GM12878 (cell line): ENCODE measurements at regions not wholly inside any gene's neighbourhood (a gene's known extent, or its start where the extent isn't known, plus 50 kb on each side); places are given as distances from the start of the nearest gene placed in this dataset.

Source experiments
- ATAC-seq: fragments of 200-7000 bp; cut with Tn5 transposase; 3 replicates; pipeline ENCODE4 v1.9.1; 2020; ENCODE audit warnings: mild to moderate bottlenecking, moderate library complexity
- BruUV-seq: library from RNA; stranded (reverse); fragments of 400-500 nt; replicated peaks from 2 replicates; lab custom pipeline; 2021; lab: Mats Ljungman, UMichigan
- CTCF ChIA-PET: fragments of 300-600 bp; sonication (Branson Sonifier 250); formaldehyde crosslinking; extraction: SDS; loops from one replicate; lab custom pipeline; 2021; ENCODE audit warnings: inconsistent platforms; lab: Yijun Ruan, JAX
- POLR2A ChIA-PET: fragments of 350-600 bp; formaldehyde crosslinking; extraction: SDS; loops from one replicate; lab custom pipeline; 2021; ENCODE audit warnings: inconsistent platforms; lab: Charles Lee
- RAD21 ChIA-PET: fragments of 300-600 bp; sonication (Branson Sonifier 250); formaldehyde crosslinking; loops from one replicate; lab custom pipeline; 2023; ENCODE audit warnings: antibody characterized with exemption; ENCODE audit not compliant: unreplicated experiment; lab: Charles Lee
- SMC1A ChIA-PET: fragments of 300-600 bp; sonication (Branson Sonifier 250); formaldehyde crosslinking; loops from one replicate; lab custom pipeline; 2023; ENCODE audit not compliant: unreplicated experiment, uncharacterized antibody; lab: Charles Lee
- DNase-seq: peaks from one replicate; pipeline ENCODE4 v3.0.0-alpha.2; 2011; ENCODE audit warnings: low read depth, low spot score
- FAIRE-seq: peaks from 3 replicates; lab custom pipeline; 2011; peaks lifted over from hg19 to GRCh38; lab: Jason Lieb, UNC
- H2AFZ ChIP-seq: 2 replicates; pipeline ENCODE4 v1.6.0; 2011; ENCODE audit warnings: low read depth, low read length, control low read depth; ENCODE audit not compliant: control insufficient read depth
- H3K27ac ChIP-seq: 2 replicates; pipeline ENCODE4 v1.5.1; 2011; ENCODE audit warnings: control low read depth; ENCODE audit not compliant: control insufficient read depth, insufficient read depth
- H3K27me3 ChIP-seq, 2 experiments: replicated peaks in 1 of 2; 2 replicates each; pipeline versions ENCODE4 v1.6.0 to v1.6.1; 2011; ENCODE audit warnings: low read length in 1 of 2; ENCODE audit not compliant: control insufficient read depth in 2 of 2, insufficient read depth in 2 of 2
- H3K36me3 ChIP-seq, 2 experiments: 2 replicates each; pipeline ENCODE4 v1.5.1; 2011; ENCODE audit warnings: low read length in 1 of 2; ENCODE audit not compliant: control insufficient read depth in 2 of 2, insufficient read depth in 2 of 2
- H3K4me1 ChIP-seq: 2 replicates; pipeline ENCODE4 v1.6.1; 2011; ENCODE audit warnings: mild to moderate bottlenecking, low read length, moderate library complexity, mixed read lengths; ENCODE audit not compliant: control insufficient read depth, insufficient read depth
- H3K4me2 ChIP-seq: 2 replicates; pipeline ENCODE4 v1.6.0; 2011; ENCODE audit warnings: control low read depth; ENCODE audit not compliant: control insufficient read depth, insufficient read depth
- H3K4me3 ChIP-seq: fragments of 200-600 bp; sonication (generic); 2 replicates; pipeline ENCODE4 v1.5.1; 2016
- H3K79me2 ChIP-seq: 2 replicates; pipeline ENCODE4 v1.6.0; 2011; ENCODE audit warnings: low read length; ENCODE audit not compliant: control insufficient read depth, insufficient read depth
- H3K9ac ChIP-seq: 2 replicates; pipeline ENCODE4 v1.8.0; 2011; ENCODE audit warnings: low read length, control low read depth, mixed read lengths; ENCODE audit not compliant: control insufficient read depth, insufficient read depth
- H3K9me3 ChIP-seq: replicated peaks from 3 replicates; pipeline ENCODE4 v1.5.1; 2011; ENCODE audit warnings: mild to moderate bottlenecking, low read length; ENCODE audit not compliant: control insufficient read depth, insufficient read depth
- H4K20me1 ChIP-seq: 2 replicates; pipeline ENCODE4 v1.6.0; 2011; ENCODE audit not compliant: control insufficient read depth, insufficient read depth
- CTCF ChIP-seq, 3 experiments: IDR thresholded peaks in 2 of 3; conservative IDR thresholded peaks in 1 of 3; 2 replicates each; pipeline ENCODE4 v1.5.1; 2011; ENCODE audit warnings: low read depth in 3 of 3, low read length in 3 of 3, mild to moderate bottlenecking in 3 of 3, control low read depth in 2 of 3, moderate library complexity in 2 of 3, inconsistent platforms in 1 of 3, mixed read lengths in 1 of 3; ENCODE audit not compliant: control insufficient read depth in 2 of 3, insufficient read depth in 1 of 3; ENCODE audit errors: extremely low read depth in 1 of 3
- DPF2 ChIP-seq: fragments of 450-650 bp; IDR thresholded peaks from 2 replicates; pipeline ENCODE4 v1.6.1; 2017; ENCODE audit warnings: mild to moderate bottlenecking
- EED ChIP-seq: sonication (generic); IDR thresholded peaks from 2 replicates; pipeline ENCODE4 v1.6.1; 2016; ENCODE audit warnings: antibody characterized with exemption, low read depth
- MTA2 ChIP-seq: fragments of 450-650 bp; IDR thresholded peaks from 2 replicates; pipeline ENCODE4 v1.6.1; 2016; ENCODE audit warnings: low read depth, mild to moderate bottlenecking, moderate library complexity
- NFIC ChIP-seq: IDR thresholded peaks from 2 replicates; pipeline ENCODE4 v1.6.1; 2012; ENCODE audit warnings: low read depth, mild to moderate bottlenecking, inconsistent platforms, low read length, moderate library complexity
- RAD51 ChIP-seq: fragments of 450-650 bp; IDR thresholded peaks from 2 replicates; pipeline ENCODE4 v1.6.1; 2016; ENCODE audit warnings: moderate library complexity, mild to moderate bottlenecking, inconsistent platforms
- ZNF207 ChIP-seq: fragments of 450-650 bp; IDR thresholded peaks from 2 replicates; pipeline ENCODE4 v1.6.1; 2014; ENCODE audit warnings: antibody characterized with exemption, mild to moderate bottlenecking, borderline replicate concordance
- ZNF622 ChIP-seq: fragments of 450-650 bp; IDR thresholded peaks from 2 replicates; pipeline ENCODE4 v1.6.1; 2017; ENCODE audit warnings: mild to moderate bottlenecking, inconsistent platforms
- ZSCAN29 ChIP-seq: fragments of 450-650 bp; IDR thresholded peaks from 2 replicates; pipeline ENCODE4 v1.6.1; 2017; ENCODE audit warnings: mild to moderate bottlenecking, moderate library complexity
- WGBS: methylation state at CpG from one replicate; pipeline ENCODE4 v1.1.6; 2016; ENCODE audit warnings: low lambda C conversion rate; ENCODE audit not compliant: insufficient replicate concordance, insufficient coverage; ENCODE audit errors: missing lambda C conversion rate; 5-methylcytosine and 5-hydroxymethylcytosine counted together
- in situ Hi-C: fragments of 300-500 bp; cut with MboI; formaldehyde crosslinking; loops from 9 replicates; pipeline ENCODE4 v1.14.3; 2018; ENCODE audit warnings: mixed read lengths
- intact Hi-C: fragments of 100-400 bp; cut with micrococcal nuclease; formaldehyde crosslinking; loops from one replicate; pipeline ENCODE4 v1.14.2; 2022; ENCODE audit not compliant: unreplicated experiment

DNA sequence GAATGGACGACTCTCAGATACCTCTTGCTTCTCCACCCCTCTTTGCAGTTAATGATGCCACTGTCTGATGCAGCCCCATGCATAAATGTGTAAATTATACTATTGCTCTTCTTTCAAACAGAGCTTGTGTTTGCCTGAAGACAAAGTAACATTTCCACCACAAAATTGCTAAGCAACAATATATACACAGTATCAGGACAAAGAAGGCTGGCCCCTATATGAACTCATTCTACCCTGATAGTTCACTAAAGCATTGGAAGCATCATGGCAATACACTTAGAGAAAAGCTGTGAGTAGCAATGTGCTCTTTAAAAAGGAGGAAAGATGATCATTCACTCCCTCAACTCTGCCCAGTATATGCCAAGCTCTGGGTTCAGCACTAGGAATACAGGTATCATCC lies 427.0 kb upstream of the CPEB2 start:
- Histone ChIP-seq H3K9ac (no peak overlapping the region), H4K20me1 (no peaks in the 10 kb centered on the region), H3K4me2 (no peak overlapping the region), H3K4me3 (no peak overlapping the region), H3K9me3 (no peaks in the 10 kb centered on the region), H3K36me3 (no peaks in the 10 kb centered on the region), H3K27ac (no peak overlapping the region), H3K27me3 (no peaks in the 10 kb centered on the region), H3K4me1 (no peaks in the 10 kb centered on the region), H2AFZ (no peak overlapping the region), H3K79me2 (no peaks in the 10 kb centered on the region)
- in situ Hi-C loops, result no loop called here
- DNase-seq, result no peak
- FAIRE-seq, result no peak
- RAD21 ChIA-PET, result no interaction called here
- intact Hi-C loops, result no loop called here
- SMC1A ChIA-PET, result no interaction called here
- CTCF ChIA-PET, result no interaction called here
- 0% methylated on average over 1 of the region's 1 CpG for WGBS
- POLR2A ChIA-PET, result no interaction called here
- ATAC-seq, result no peak
- TF ChIP-seq DPF2, result no peak
- TF ChIP-seq CTCF (IDR thresholded peaks at IDR 0.05 in 2 of 3, conservative IDR thresholded peaks at IDR 0.05 in 1 of 3; ENCODE audit: control insufficient read depth in 2 of 3, extremely low read depth in 1 of 3, insufficient read depth in 1 of 3, low read depth in 3 of 3, low read length in 3 of 3), result no peak
- no peak for TF ChIP-seq MTA2
- TF ChIP-seq ZSCAN29, result no peak
- no peak for TF ChIP-seq ZNF622
- no peak for TF ChIP-seq EED
- no peak for TF ChIP-seq NFIC
- no TSS peak for BruUV-seq

- no peak overlapping the region for H3K27ac ChIP-seq
- no peak for DNase-seq
- H3K4me3 ChIP-seq, result no peak overlapping the region
- H3K79me2 ChIP-seq, result no peaks in the 10 kb centered on the region
- intact Hi-C loops (no loop called here), in situ Hi-C loops (no loop called here)
- no peak overlapping the region for H3K4me2 ChIP-seq
- no peaks in the 10 kb centered on the region for H3K27me3 ChIP-seq
- H3K9me3 ChIP-seq, result no peaks in the 10 kb centered on the region
- no peak for ATAC-seq
- H2AFZ ChIP-seq, result no peak overlapping the region
- no TSS peak for BruUV-seq
- no peak for FAIRE-seq
- CTCF ChIA-PET, result no interaction called here
- no peaks in the 10 kb centered on the region for H3K4me1 ChIP-seq
- POLR2A ChIA-PET, result no interaction called here
- H3K9ac ChIP-seq, result no peak overlapping the region
- no peaks in the 10 kb centered on the region for H3K36me3 ChIP-seq
- WGBS, result 6% methylated on average over 2 of the region's 2 CpGs
- SMC1A ChIA-PET, result no interaction called here
- no peaks in the 10 kb centered on the region for H4K20me1 ChIP-seq
- RAD21 ChIA-PET, result no interaction called here
- TF ChIP-seq ZNF207, result no peak
- TF ChIP-seq RAD51, result peak; percentile 35; the same call in 1 of the 2 replicates
Observed at GRCh38 chr4:14575919-14576318, 426.4 kb upstream of the CPEB2 start.
